Mesothelial cell of epicardium (in vitro differentiated cells): ENCODE measurements at regions not wholly inside any gene's neighbourhood (a gene's known extent, or its start where the extent isn't known, plus 50 kb on each side); places are given as distances from the start of the nearest gene placed in this dataset.

Experiments used
- DNase-seq, 2 experiments: peaks; one replicate each; pipeline ENCODE4 v3.0.0; 2021; ENCODE audit warnings: low spot score in 2 of 2; ENCODE audit not compliant: unreplicated experiment in 2 of 2
- H3K27ac Mint-ChIP-seq: 2 replicates; pipeline ENCODE4 v1.8.0; 2021; ENCODE audit warnings: mixed read lengths
- H3K27me3 Mint-ChIP-seq: 2 replicates; pipeline ENCODE4 v1.8.0; 2021; ENCODE audit warnings: low read depth, mixed read lengths
- H3K36me3 Mint-ChIP-seq: 2 replicates; pipeline ENCODE4 v1.8.0; 2021; ENCODE audit warnings: mixed read lengths
- H3K4me1 Mint-ChIP-seq: 2 replicates; pipeline ENCODE4 v1.8.0; 2021; ENCODE audit warnings: mixed read lengths
- H3K4me3 Mint-ChIP-seq: 2 replicates; pipeline ENCODE4 v1.8.0; 2021; ENCODE audit warnings: mild to moderate bottlenecking, moderate library complexity, mixed read lengths
- H3K9me3 Mint-ChIP-seq: 2 replicates; pipeline ENCODE4 v1.8.0; 2021; ENCODE audit warnings: mixed read lengths
- TF ChIP-seq, protein P1 (sequence below): fragments of 200-600 bp; sonication (generic); IDR thresholded peaks from one replicate; pipeline ENCODE4 v1.5.0; 2021; ENCODE audit warnings: antibody characterized with exemption; ENCODE audit not compliant: unreplicated experiment

DNA sequence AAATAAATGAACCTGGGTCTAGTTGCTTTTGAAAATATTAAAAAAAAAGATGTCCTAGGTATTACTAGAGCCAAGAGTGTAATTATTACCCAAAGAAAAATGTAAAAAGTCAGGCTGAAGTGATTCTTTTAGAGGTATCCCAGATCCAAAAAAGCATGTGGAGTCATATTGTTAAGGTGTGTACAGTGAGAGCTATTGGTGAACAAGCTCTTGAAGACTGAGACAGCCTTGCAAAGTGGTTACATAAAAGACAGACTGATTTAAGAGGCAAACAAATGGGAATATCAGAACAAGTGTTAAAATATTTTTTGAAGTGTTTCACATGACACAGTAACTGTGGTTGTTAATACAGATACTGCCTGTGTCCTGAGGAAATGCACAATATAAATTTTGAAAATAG, 624.5 kb downstream of the PLOD2 start:
- no peak for DNase-seq
- no peaks in the 10 kb centered on the region for H3K36me3 Mint-ChIP-seq
- H3K9me3 Mint-ChIP-seq: peaks cover 9% of the 10 kb centered on the region
- H3K4me3 Mint-ChIP-seq: no peak overlapping the region
- TF ChIP-seq, protein P1, sequence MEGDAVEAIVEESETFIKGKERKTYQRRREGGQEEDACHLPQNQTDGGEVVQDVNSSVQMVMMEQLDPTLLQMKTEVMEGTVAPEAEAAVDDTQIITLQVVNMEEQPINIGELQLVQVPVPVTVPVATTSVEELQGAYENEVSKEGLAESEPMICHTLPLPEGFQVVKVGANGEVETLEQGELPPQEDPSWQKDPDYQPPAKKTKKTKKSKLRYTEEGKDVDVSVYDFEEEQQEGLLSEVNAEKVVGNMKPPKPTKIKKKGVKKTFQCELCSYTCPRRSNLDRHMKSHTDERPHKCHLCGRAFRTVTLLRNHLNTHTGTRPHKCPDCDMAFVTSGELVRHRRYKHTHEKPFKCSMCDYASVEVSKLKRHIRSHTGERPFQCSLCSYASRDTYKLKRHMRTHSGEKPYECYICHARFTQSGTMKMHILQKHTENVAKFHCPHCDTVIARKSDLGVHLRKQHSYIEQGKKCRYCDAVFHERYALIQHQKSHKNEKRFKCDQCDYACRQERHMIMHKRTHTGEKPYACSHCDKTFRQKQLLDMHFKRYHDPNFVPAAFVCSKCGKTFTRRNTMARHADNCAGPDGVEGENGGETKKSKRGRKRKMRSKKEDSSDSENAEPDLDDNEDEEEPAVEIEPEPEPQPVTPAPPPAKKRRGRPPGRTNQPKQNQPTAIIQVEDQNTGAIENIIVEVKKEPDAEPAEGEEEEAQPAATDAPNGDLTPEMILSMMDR: no peak
- peaks cover 21% of the 10 kb centered on the region for H3K4me1 Mint-ChIP-seq
- no peak overlapping the region for H3K27ac Mint-ChIP-seq
- no peaks in the 10 kb centered on the region for H3K27me3 Mint-ChIP-seq

DNA sequence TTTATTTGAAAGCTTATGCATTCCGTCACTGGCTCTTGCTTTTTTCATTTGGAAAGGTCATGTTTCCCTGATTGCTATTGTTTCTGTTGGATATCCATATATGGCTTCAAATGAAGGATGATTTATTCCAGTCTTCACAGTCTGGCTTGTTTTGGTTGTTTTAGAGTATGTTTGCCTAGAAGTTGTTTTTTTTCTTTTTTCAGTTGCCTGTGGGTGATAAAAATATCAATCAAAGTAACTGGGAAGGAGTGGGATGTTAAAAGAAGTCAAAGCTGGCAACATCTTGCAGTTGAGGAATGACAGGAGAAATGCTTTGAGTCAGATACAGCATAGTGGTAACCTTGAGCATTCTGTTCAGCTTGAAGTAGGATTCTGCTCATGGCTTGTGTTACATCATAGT, 610.5 kb downstream of the PLOD2 start:
- Mint-ChIP-seq H3K27ac (no peak overlapping the region), H3K27me3 (no peaks in the 10 kb centered on the region), H3K4me1 (peaks cover 15% of the 10 kb centered on the region), H3K36me3 (peaks cover 7% of the 10 kb centered on the region), H3K9me3 (peaks cover 18% of the 10 kb centered on the region), H3K4me3 (no peak overlapping the region)
- no peak for DNase-seq
- TF ChIP-seq, protein P1: no peak

DNA sequence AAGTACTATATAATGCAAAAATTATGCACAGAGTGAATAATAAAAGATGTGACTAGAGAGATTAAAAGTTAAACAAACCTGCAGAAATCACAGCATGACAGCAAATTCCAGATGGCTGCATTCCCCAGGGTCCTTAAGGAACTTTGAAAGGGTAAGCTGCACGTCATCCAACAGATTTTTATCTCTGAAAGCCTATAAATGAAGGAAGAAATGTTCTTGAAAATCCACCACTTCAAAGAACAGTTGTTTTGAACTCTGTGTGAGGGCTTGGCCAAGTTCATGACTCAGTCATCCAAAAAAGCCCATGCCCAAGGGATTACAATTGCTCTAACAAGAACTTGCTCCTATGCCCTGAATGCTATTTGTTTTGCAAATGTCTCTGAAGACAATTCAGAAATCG, 603.6 kb downstream of the PLOD2 start:
- Mint-ChIP-seq H3K4me3 (no peak overlapping the region), H3K27me3 (no peaks in the 10 kb centered on the region), H3K27ac (peak overlapping the region; percentile 73), H3K4me1 (peaks cover 25% of the 10 kb centered on the region), H3K36me3 (peaks cover 5% of the 10 kb centered on the region), H3K9me3 (peaks cover 28% of the 10 kb centered on the region)
- TF ChIP-seq, protein P1: no peak
- no peak for DNase-seq

DNA sequence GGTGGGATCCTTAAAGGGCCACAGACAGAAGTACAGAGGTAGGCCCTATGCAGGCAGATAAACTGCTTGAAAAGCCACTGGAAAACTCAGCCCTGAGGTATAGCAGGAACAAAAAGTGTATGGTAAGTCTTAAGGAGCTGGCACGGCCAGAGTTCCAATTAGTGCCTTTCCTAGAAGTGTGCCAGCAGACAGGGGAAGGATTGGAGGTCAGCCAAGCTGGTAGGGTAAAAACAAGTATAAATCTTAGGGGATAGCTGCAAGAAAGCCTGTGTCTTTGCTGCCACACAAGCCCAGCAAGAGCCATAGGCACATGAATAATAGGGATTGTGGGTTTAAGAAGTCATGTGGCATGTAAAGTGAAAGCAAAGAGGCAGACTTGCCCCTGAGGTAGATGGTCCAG, 582.5 kb downstream of the PLOD2 start:
- Mint-ChIP-seq H3K27me3 (no peaks in the 10 kb centered on the region), H3K36me3 (no peaks in the 10 kb centered on the region), H3K4me1 (peaks cover 8% of the 10 kb centered on the region), H3K4me3 (no peak overlapping the region), H3K9me3 (peaks cover 12% of the 10 kb centered on the region), H3K27ac (no peak overlapping the region)
- TF ChIP-seq, protein P1: no peak
- no peak for DNase-seq

DNA sequence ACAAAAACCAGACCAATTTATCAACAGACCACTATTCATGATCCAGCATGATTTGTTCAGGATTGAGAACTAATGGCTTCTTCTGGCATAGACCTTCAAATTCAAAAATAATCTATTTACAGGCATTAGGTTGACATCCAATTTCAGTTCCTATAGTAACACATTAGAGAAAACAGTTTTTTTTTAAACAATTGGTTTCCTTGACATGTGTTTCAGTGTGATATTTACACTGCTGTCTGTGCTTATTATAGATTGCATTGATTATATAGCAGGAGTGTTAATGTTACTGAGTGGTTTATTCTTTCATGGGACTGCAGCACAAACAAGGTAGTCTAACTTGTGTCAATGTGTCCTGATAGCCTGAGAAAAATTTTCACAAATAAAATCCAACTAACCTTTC, 579.3 kb downstream of the PLOD2 start:
- Mint-ChIP-seq H3K36me3 (no peaks in the 10 kb centered on the region), H3K27me3 (no peaks in the 10 kb centered on the region), H3K4me3 (no peak overlapping the region), H3K27ac (no peak overlapping the region), H3K4me1 (peaks cover 8% of the 10 kb centered on the region), H3K9me3 (peaks cover 12% of the 10 kb centered on the region)
- TF ChIP-seq, protein P1: no peak
- no peak for DNase-seq

DNA sequence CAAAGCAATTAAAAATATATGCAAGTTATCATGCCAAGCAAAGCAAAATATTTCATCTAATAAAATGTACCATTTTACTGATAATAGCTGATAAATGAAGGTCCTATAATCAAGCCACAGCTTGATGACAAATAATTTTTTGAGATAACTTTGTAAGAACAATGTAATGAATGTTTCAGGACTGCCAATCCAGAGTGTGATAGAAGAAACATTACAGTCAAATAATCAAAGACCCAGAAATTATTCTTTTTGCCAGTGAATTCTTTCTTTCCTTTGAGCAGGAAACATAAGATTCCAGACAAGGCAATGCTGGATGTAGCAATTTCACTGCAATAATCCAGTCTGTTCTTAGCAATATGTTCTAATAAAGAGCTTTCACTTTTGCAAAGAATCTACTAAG, 556.1 kb downstream of the PLOD2 start:
- peaks cover 4% of the 10 kb centered on the region for H3K4me1 Mint-ChIP-seq
- no peak for DNase-seq
- peaks cover under 1% of the 10 kb centered on the region for H3K36me3 Mint-ChIP-seq
- H3K4me3 Mint-ChIP-seq: no peak overlapping the region
- TF ChIP-seq, protein P1: no peak
- no peaks in the 10 kb centered on the region for H3K27me3 Mint-ChIP-seq
- H3K9me3 Mint-ChIP-seq: peaks cover 22% of the 10 kb centered on the region
- no peak overlapping the region for H3K27ac Mint-ChIP-seq
